Esophagus muscularis mucosa (tissue), 3 donors: ENCODE measurements at regions not wholly inside any gene's neighbourhood (a gene's known extent, or its start where the extent isn't known, plus 50 kb on each side); places are given as distances from the start of the nearest gene placed in this dataset.

ENCODE experiments used
- EP300 ChIP-seq: sonication (generic); formaldehyde crosslinking; IDR thresholded peaks from one replicate; pipeline ENCODE4 v1.6.1; 2017; ENCODE audit warnings: antibody characterized with exemption
- TF ChIP-seq, protein P1 (sequence below), 3 experiments: fragments of 200-600 bp in 2 of 3; fragments of 450-650 bp in 1 of 3; sonication (generic) in 2 of 3; IDR thresholded peaks; one replicate each; pipeline ENCODE4 v1.5.1; 2017 to 2019; ENCODE audit warnings: antibody characterized with exemption in 3 of 3, mild to moderate bottlenecking in 2 of 3, moderate library complexity in 1 of 3

DNA sequence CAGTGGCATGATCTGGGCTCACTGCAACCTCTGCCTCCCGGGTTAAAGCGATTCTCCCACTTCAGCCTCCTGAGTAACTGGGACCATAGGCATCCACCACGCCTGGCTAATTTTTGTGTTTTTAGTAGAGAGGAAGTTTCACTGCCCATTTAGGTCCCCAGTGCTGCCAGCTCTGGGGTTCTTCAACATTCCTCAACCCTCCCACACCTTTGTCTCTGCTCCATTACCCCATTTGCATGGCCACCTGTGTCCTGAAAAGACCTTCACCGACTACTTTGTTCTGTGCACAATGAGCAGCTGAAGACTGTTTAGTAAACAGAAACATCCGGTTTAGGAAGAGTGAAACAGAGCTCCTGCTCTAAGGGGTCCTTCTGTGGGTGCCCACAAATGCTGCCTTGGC, 92.0 kb downstream of the FAM43A start:
- TF ChIP-seq, protein P1, sequence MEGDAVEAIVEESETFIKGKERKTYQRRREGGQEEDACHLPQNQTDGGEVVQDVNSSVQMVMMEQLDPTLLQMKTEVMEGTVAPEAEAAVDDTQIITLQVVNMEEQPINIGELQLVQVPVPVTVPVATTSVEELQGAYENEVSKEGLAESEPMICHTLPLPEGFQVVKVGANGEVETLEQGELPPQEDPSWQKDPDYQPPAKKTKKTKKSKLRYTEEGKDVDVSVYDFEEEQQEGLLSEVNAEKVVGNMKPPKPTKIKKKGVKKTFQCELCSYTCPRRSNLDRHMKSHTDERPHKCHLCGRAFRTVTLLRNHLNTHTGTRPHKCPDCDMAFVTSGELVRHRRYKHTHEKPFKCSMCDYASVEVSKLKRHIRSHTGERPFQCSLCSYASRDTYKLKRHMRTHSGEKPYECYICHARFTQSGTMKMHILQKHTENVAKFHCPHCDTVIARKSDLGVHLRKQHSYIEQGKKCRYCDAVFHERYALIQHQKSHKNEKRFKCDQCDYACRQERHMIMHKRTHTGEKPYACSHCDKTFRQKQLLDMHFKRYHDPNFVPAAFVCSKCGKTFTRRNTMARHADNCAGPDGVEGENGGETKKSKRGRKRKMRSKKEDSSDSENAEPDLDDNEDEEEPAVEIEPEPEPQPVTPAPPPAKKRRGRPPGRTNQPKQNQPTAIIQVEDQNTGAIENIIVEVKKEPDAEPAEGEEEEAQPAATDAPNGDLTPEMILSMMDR (IDR thresholded peaks at IDR 0.05) = no peak
- TF ChIP-seq EP300 = no peak
